ENCODE measurements at regions not wholly inside any gene's neighbourhood (a gene's known extent, or its start where the extent isn't known, plus 50 kb on each side); places are given as distances from the start of the nearest gene placed in this dataset.
"Not testable (repeated sequence)": the region's sequence is repeated elsewhere in the genome, so short reads cannot be mapped to it uniquely, and the experiment has no call there.

DNA sequence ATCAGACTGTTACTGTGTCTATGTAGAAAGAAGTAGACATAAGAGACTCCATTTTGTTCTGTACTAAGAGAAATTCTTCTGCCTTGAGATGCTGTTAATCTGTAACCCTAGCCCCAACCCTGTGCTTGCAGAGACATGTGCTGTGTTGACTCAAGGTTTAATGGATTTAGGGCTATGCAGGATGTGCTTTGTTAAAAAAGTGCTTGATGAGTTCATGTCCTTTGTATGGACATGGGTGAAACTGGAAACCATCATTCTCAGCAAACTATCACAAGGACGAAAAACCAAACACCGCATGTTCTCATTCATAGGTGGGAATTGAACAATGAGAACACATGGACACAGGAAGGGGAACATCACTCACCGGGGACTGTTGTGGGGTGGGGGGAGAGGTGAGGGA is 1398.7 kb downstream of the UQCRFS1 start:
- H3K27me3 Mint-ChIP-seq; H3K9me3 Mint-ChIP-seq; ATAC-seq; H3K27ac Mint-ChIP-seq; H3K4me1 Mint-ChIP-seq (ENCODE audit: low read depth in 2 of 2); H3K4me3 Mint-ChIP-seq; DNase-seq (ENCODE audit: low spot score); H3K36me3 Mint-ChIP-seq: not testable (repeated sequence)

DNA sequence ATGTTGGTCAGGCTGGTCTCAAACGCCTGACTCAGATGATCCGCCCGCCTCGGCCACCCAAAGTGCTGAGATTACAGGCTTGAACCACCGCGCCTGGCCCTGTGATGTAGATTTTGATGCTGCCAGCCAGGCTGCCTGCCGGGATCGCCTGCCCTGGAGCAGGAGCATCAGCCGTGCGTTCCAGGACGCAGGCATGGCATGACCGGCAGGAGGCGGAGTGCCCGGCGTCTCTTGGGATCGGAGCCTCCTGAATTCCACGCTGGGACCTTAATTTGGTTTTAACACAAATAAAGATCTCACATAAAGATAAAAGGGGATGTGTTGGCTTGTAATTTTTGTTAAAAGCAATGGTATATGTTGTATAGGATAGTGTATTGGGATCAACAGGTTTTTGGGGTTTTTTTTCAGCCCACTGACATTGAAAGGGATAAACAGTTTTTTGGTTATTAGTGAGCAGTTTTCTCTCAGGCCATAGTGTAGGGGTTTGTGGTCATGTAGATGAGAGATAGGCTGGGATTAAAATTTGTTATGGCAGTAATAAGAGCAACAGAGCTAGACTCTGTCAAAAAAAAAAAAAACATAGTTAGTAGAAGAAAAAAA is 1406.4 kb downstream of the UQCRFS1 start:
- no peak overlapping the region for H3K27ac Mint-ChIP-seq
- H3K4me1 Mint-ChIP-seq (ENCODE audit: low read depth in 2 of 2), result peaks cover 0 to 4% of the 10 kb centered on the region in 2 donors
- peaks cover 13% of the 10 kb centered on the region for H3K36me3 Mint-ChIP-seq
- H3K9me3 Mint-ChIP-seq, result no peaks in the 10 kb centered on the region
- no peak overlapping the region for H3K4me3 Mint-ChIP-seq
- no peaks in the 10 kb centered on the region for H3K27me3 Mint-ChIP-seq
- no peak for DNase-seq (ENCODE audit: low spot score)
- no peak for ATAC-seq

DNA sequence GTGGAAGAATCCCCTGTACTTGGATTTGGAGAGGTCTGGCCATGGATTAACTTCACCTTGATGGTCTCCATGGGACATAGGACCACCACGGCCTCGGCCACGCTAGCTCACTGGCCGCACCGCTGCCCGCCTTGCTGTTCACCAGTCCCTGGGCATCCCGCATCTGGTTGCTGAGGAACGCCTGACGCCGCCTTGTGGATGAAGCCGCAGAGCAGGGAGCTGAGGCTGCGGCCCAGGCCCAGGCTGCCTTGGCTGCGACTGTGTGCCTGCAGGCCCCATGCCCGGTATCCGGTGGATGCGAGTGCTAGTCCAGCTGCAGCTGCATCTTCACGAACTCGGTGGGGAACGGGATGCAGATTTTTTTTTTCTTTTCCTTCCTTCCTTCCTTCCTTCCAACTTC is 1407.1 kb downstream of the UQCRFS1 start:
- Mint-ChIP-seq H3K27me3 (no peaks in the 10 kb centered on the region), H3K36me3 (peaks cover 16% of the 10 kb centered on the region), H3K9me3 (no peaks in the 10 kb centered on the region), H3K4me1 (ENCODE audit: low read depth in 2 of 2) (peaks cover 3 to 8% of the 10 kb centered on the region in 2 donors), H3K4me3 (no peak overlapping the region), H3K27ac (no peak overlapping the region)
- DNase-seq (ENCODE audit: low spot score), result no peak
- no peak for ATAC-seq

DNA sequence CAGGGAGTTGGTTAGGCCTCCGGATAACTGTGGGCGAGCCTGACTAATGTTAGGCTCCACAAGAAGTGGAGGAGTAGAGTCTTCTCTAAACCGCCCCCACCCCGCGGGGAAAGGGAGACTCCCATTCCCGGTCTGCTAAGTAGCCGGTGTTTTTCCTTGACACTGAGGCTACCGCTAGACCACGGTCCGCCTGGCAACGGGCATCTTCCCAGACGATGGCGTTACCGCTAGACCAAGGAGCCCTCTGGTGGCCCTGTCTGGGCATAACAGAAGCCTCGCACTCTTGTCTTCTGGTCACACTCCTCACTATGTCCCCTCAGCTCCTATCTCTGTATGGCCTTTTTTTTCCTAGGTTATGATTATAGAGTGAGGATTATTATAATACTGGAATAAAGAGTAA is 1410.7 kb downstream of the UQCRFS1 start:
- H3K27ac Mint-ChIP-seq; H3K9me3 Mint-ChIP-seq; H3K27me3 Mint-ChIP-seq; ATAC-seq; H3K4me3 Mint-ChIP-seq; DNase-seq (ENCODE audit: low spot score): not testable (repeated sequence)
- H3K36me3 Mint-ChIP-seq, result peaks cover 27% of the 10 kb centered on the region
- H3K4me1 Mint-ChIP-seq (ENCODE audit: low read depth in 2 of 2), result peaks cover 16 to 20% of the 10 kb centered on the region in 2 donors

DNA sequence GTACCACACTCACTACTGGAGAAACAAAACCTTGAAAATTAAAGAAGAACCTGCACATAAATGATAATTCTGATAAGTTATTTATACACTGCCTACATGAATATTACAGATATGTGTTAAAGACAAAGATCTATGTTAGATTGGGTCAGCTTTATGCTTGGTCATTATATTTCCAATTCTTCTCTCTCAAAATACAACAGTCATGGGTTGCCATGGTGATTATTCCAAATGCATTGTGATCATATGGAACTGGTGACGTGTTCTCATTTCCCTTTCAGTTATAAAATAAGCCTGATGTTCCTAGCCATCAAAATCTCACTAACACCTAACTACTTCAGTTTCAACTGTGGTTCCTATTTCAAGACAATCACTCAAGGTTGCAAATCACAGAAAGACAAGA is 1416.4 kb downstream of the UQCRFS1 start:
- H3K27ac Mint-ChIP-seq, result no peak overlapping the region
- H3K27me3 Mint-ChIP-seq, result no peaks in the 10 kb centered on the region
- no peaks in the 10 kb centered on the region for H3K9me3 Mint-ChIP-seq
- peaks cover 20% of the 10 kb centered on the region for H3K36me3 Mint-ChIP-seq
- DNase-seq (ENCODE audit: low spot score) (no peak), ATAC-seq (no peak)
- H3K4me1 Mint-ChIP-seq (ENCODE audit: low read depth in 2 of 2), result peaks cover 25 to 43% of the 10 kb centered on the region in 2 donors
- no peak overlapping the region for H3K4me3 Mint-ChIP-seq

DNA sequence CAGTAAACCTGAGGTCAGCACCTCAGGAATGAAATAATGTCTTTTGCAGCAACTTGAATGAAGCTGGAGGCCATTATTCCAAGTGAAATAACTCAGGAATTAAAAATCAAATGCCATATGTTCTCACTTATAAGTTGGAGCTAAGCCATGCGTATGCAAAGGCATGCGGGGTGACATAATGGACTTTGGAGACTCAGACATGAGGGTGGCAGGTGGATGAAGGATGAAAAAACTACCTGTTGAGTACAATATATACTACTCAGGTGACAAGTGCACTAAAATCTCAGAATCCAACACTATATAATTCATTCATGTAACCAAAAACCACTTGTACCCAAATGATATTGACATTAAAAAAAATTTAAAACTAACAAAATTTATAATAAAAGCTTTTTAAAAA is 1416.9 kb downstream of the UQCRFS1 start:
- Mint-ChIP-seq H3K36me3 (peaks cover 17% of the 10 kb centered on the region), H3K4me3 (peak overlapping the region; percentile 17), H3K27ac (no peak overlapping the region), H3K27me3 (no peaks in the 10 kb centered on the region), H3K9me3 (no peaks in the 10 kb centered on the region), H3K4me1 (ENCODE audit: low read depth in 2 of 2) (peaks cover 24 to 44% of the 10 kb centered on the region in 2 donors)
- ATAC-seq (no peak), DNase-seq (ENCODE audit: low spot score) (no peak)

DNA sequence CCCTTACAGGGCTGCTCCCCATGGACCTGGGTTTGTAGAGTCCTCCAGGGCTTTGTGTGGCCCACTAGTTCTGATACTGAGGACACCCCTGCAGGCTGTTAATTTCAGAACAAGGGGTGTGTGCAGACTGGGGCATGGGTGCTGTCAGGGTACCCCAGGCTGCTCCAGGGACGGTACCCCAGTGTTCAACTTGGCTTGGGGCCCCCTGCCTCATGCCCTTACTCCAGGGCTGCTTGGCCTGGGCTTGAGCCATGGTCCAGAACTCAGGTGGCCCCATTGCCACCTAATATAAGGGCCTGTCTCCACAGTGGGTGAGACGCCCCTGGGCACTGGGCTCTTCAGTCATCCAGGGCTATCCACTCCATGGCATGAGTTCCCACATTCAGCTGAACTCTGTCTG is 1417.6 kb downstream of the UQCRFS1 start:
- DNase-seq (ENCODE audit: low spot score), result no peak
- H3K4me1 Mint-ChIP-seq (ENCODE audit: low read depth in 2 of 2), result peaks cover 19 to 42% of the 10 kb centered on the region in 2 donors
- H3K36me3 Mint-ChIP-seq, result peaks cover 17% of the 10 kb centered on the region
- H3K4me3 Mint-ChIP-seq, result no peak overlapping the region
- no peak overlapping the region for H3K27ac Mint-ChIP-seq
- no peaks in the 10 kb centered on the region for H3K27me3 Mint-ChIP-seq
- ATAC-seq, result no peak
- H3K9me3 Mint-ChIP-seq, result no peaks in the 10 kb centered on the region

DNA sequence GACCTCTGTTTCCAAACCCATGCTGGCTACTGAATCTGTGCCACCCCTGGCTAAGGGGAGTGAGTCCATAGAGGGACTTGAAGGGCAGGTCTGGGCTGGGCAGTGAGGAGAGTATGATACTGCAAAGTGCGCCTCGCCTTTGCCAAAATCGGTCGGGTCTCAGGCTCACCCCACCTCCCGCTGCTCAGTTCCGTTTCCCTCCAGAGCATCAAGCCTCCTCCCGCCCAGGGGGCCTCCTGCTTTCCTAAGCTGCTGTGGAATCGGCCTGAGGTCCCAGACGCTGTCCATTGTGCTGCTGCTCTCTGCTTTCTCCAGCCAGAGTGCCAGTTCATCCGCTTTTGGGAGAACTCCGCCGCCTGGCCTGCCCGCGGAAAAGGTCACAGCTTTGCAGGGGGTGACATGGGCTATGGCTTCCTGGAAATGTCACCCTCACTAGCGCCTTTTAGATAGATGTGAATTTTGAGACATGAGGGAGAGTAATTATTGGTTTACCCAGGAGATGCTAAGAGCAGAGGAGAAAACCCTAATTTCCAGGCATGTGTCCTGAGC is 1418.4 kb downstream of the UQCRFS1 start:
- H3K4me3 Mint-ChIP-seq, result peak overlapping the region; percentile 100
- peaks cover 17% of the 10 kb centered on the region for H3K36me3 Mint-ChIP-seq
- no peaks in the 10 kb centered on the region for H3K27me3 Mint-ChIP-seq
- peak overlapping the region; percentile 88 to 96 for H3K27ac Mint-ChIP-seq
- DNase-seq (ENCODE audit: low spot score) (peak; percentile 67), ATAC-seq (peak; percentile 1 to 2)
- H3K4me1 Mint-ChIP-seq (ENCODE audit: low read depth in 2 of 2), result peaks cover 13 to 35% of the 10 kb centered on the region in 2 donors
- H3K9me3 Mint-ChIP-seq, result no peaks in the 10 kb centered on the region

DNA sequence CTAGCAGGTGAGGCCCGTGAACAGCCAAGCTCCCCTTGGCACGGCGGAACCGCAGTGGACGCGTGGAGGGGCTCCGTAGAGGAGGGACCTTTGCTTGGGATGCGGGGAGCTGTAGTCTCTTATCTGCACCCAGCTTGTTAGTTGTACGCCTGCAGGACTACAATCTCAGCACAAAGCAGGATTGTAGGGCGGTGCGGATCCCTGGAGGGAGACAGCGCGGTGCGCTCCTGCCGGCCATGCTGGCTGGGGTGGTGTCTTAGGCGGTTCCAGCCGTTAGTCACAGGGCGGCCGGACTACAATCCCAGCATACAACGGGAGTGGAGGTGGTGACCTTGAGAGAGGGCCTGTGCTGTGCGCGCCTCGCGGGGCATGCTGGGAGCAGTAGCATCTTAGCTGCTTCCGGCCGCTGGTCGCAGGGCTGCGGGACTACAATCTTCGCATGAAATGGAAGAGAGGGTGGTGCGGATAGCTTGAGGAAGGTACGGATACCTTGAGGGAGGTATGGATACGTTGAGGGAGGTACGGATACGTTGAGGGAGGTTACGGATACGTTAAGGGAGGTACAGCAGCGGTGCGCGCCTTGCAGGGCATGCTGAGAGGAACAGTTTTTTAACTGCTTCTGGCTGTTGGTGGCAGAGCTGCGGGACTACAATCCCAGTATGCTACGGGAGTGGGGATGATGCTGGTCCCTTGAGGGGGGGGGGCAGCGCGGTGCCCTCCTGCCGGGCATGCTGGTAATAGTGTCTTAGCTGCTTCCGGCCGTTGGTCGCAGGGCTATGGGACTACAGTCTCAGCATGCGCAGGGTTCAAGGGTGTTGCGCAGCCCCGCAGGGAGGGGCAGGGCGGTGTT is 1419.1 kb downstream of the UQCRFS1 start:
- H3K4me1 Mint-ChIP-seq (ENCODE audit: low read depth in 2 of 2), result peaks cover 13 to 30% of the 10 kb centered on the region in 2 donors
- peak overlapping the region; percentile 88 to 96 for H3K27ac Mint-ChIP-seq
- ATAC-seq (peak; percentile 99), DNase-seq (ENCODE audit: low spot score) (peak; percentile 93)
- no peaks in the 10 kb centered on the region for H3K9me3 Mint-ChIP-seq
- no peaks in the 10 kb centered on the region for H3K27me3 Mint-ChIP-seq
- peak overlapping the region; percentile 100 for H3K4me3 Mint-ChIP-seq
- H3K36me3 Mint-ChIP-seq, result peaks cover 18% of the 10 kb centered on the region

DNA sequence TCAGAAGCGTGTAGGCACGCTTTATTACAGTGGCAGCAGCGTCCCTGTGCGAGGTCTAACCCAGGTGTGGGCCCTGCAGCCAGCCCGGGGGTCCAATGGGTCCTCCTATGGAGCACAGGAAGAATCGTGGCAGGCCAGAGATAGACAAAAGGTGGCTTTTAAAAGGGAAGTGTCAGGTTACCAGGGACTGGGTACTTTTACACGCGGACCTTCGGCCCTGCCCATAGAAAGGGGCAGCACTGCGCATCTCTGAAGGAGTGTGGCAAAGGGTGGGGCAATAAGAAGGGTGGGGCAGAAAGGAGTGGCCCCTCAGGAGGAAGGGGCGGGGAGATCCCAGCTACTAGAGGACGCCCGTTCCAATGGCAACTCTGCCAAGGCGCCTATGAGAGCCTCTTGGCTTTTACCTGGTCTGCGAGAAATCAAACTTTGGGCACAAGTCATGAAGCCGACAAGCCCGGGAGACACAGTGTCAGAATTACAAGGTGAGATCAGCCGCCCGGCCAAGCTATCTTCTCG is 1419.8 kb downstream of the UQCRFS1 start:
- H3K27me3 Mint-ChIP-seq, result no peaks in the 10 kb centered on the region
- no peaks in the 10 kb centered on the region for H3K9me3 Mint-ChIP-seq
- peak overlapping the region; percentile 100 for H3K4me3 Mint-ChIP-seq
- H3K36me3 Mint-ChIP-seq, result peaks cover 20% of the 10 kb centered on the region
- DNase-seq (ENCODE audit: low spot score) (peak; percentile 76), ATAC-seq (peak; percentile 80 to 86)
- H3K4me1 Mint-ChIP-seq (ENCODE audit: low read depth in 2 of 2), result peaks cover 14 to 30% of the 10 kb centered on the region in 2 donors
- H3K27ac Mint-ChIP-seq, result peak overlapping the region; percentile 88 to 96

DNA sequence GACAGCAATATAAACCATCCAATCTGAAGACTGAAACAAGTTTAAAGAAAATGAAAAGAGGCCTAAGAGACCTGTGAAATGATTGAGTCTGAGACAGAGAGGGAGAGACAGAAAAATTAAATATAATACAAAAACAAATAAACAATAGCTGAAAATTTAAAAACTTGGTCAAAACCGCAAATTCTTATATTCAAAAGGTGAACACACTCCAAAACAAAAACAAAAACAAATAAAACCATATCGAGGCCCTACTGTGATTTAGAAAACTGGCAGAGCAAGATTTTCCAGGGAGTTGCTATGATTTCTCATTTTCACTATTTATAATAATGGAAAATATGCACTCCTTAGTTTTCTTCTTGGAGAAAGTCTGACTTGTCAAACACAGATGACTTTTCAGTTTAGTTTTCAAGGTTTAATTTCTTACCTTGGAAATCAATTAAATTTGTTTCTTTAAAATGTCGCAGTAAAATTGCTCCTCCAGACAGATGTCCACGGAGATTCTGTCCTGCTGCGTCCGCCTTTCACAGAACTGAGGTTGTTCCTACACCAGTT is 1420.3 kb downstream of the UQCRFS1 start:
- H3K4me1 Mint-ChIP-seq (ENCODE audit: low read depth in 2 of 2), result peaks cover 18 to 30% of the 10 kb centered on the region in 2 donors

DNA sequence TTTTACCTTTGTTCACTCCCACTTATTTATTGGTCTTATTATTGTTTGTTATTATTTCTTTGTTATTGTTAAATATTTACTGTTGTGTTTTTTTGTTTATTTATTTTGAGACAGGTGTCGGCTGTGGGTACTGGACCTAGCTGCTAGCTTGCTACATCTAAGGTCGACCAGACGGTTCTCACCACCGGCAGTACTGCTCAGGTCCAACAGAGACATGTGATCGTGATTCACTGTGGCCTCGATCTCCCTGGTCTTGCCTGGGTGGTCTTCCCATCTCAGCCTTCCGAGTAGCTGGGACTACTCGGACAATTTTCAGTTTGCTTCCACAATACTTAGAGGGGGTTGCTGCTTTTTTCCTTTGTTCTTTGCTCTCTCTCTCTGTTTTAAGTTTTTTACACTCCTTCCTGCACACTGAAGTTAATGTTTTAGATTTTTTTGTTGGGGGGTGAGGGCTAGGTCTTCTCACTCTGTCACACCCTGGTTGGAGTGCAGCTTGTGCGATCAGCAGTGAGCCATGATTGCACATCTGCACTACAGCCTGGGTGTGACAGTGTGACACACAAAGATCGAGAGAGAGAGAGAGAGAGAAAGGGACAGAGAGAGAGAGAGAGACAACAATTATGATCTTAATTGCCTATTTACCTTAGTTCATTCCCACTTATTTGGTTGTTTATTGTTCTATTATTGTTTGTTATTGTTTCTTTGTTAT is 1432.4 kb downstream of the UQCRFS1 start:
- peaks cover 11% of the 10 kb centered on the region for H3K9me3 Mint-ChIP-seq
- no peak overlapping the region for H3K4me3 Mint-ChIP-seq
- peaks cover 37% of the 10 kb centered on the region for H3K36me3 Mint-ChIP-seq

More for the DNA sequence above, 1420.3 kb downstream of the UQCRFS1 start:
- no peaks in the 10 kb centered on the region for H3K27me3 Mint-ChIP-seq
- no peak for ATAC-seq
- no peaks in the 10 kb centered on the region for H3K9me3 Mint-ChIP-seq
- peak overlapping the region; percentile 100 for H3K4me3 Mint-ChIP-seq
- H3K36me3 Mint-ChIP-seq, result peaks cover 20% of the 10 kb centered on the region
- DNase-seq (ENCODE audit: low spot score), result no peak
- H3K27ac Mint-ChIP-seq, result peak overlapping the region; percentile 88 to 96

DNA sequence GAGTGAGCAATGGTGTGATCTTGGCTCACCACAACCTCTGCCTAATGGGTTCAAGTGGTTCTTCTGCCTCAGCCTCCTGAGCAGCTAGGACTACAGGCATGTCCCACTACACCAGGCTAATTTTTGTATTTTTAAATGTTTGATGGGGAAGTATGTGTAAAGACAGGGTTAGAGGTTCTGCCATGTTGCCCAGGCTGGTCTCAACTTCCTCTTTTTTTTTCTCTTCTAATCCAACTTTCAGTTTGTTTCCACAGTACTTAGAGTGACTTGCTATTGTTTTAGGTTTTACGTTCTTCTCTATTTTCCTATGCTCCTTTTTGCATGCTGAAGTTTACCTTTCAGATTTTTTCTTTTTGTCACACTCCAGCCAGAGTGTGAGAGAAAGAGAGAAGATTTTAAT is 1433.0 kb downstream of the UQCRFS1 start:
- peaks cover 11% of the 10 kb centered on the region for H3K9me3 Mint-ChIP-seq
- ATAC-seq, result no peak
- no peaks in the 10 kb centered on the region for H3K4me1 Mint-ChIP-seq (ENCODE audit: low read depth in 2 of 2)
- H3K27ac Mint-ChIP-seq, result no peak overlapping the region
- no peaks in the 10 kb centered on the region for H3K27me3 Mint-ChIP-seq
- no peak for DNase-seq (ENCODE audit: low spot score)
- peaks cover 39% of the 10 kb centered on the region for H3K36me3 Mint-ChIP-seq
- no peak overlapping the region for H3K4me3 Mint-ChIP-seq

More for the DNA sequence above, 1432.4 kb downstream of the UQCRFS1 start:
- ATAC-seq (no peak), DNase-seq (ENCODE audit: low spot score) (no peak)
- no peaks in the 10 kb centered on the region for H3K27me3 Mint-ChIP-seq
- H3K4me1 Mint-ChIP-seq (ENCODE audit: low read depth in 2 of 2), result no peaks in the 10 kb centered on the region
- H3K27ac Mint-ChIP-seq, result no peak overlapping the region
